Activated effector memory CD4-positive, alpha-beta T cell treated with anti-CD3 and anti-CD28 coated beads, Interleukin-2, amount 50 U/mL, for 16 hours (primary cell): ENCODE measurements at regions not wholly inside any gene's neighbourhood (a gene's known extent, or its start where the extent isn't known, plus 50 kb on each side); places are given as distances from the start of the nearest gene placed in this dataset.

Experiments used
- DNase-seq: peaks from one replicate; pipeline ENCODE4 v3.0.0-alpha.2; 2020

GRCh38 chr9:119043996-119044395, 325.2 kb downstream of the BRINP1 start:
- DNase-seq: no peak

- no peak for DNase-seq
These were observed 324.4 kb downstream of the BRINP1 start for GRCh38 chr9:119044806-119045205.

- DNase-seq: no peak
These were observed 321.5 kb downstream of the BRINP1 start for GRCh38 chr9:119047513-119048307.

- no peak for DNase-seq
These were observed 319.0 kb downstream of the BRINP1 start for GRCh38 chr9:119050281-119050680.

- no peak for DNase-seq
These were observed 316.8 kb downstream of the BRINP1 start for GRCh38 chr9:119052339-119053030.

GRCh38 chr9:119053070-119053469, 316.2 kb downstream of the BRINP1 start:
- no peak for DNase-seq

DNA sequence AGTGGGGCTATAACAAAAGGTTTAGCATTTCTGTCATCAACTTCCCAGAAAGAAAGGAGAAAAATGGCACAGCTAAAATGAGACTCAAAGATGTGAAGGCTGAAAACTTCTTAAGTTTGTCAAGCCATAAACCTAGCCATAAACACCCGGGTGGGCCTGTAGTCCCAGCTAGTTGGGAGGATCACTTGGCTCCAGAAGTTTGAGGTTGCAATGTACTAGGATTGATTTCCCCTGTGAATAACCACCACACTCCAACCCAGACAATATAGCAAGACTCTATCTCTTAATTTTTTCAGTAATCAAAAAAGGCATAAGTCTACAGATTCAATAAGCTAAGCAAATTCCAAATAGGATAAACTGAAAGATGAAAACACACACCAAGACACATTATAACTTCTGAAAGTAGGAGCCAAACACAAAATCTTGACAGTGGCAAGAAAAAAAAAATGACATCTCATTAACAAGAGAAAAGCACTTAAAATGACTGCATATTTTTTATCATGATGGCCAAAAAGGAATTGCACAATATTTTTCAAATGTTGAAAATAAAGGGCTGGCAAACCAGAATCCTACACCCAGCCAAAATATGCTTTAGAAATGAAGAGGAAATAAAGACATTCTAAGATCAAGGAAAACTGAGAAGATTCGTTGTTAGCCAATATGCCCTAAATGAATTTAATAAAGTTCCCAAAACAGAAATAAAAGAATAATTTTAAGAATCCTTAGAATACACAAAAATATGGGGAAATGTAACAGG, 308.4 kb downstream of the BRINP1 start:
- DNase-seq: no peak

DNA sequence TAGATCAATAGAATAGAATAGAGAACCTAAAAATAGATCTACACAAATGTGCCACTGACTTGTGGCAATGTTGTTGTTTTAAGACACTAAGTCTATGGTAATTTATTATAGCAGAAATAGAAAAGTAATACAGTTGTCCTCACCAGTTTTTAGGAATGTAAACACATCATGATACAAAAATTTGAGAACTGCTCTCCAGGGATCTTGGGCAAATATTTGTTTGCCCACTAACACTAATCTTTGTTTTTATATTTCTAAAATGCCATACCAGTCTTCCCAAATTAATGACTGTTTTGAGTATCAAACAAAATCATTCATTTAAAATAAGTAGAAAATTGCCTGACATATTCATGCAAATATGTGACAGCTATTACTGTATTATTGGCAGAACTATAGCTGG, 297.6 kb downstream of the BRINP1 start:
- no peak for DNase-seq

DNA sequence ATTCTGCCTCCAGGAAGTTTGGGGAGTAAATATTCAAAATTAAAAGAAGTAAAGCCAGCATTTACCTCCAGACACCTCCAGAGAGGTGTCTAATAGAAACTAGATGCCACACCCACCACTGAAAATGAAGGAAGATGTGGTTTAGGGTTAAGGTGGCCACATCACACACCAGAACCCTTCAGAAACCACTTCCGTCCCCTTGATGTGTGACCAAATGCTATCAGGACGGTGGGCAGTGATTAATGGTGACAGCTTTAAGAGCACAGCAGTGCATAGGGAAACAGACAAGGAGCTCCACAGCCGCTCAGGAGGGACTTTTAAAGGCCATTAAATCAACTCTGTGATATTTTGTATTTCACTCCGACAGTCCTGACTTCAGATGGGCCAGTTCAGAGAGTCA, 295.2 kb downstream of the BRINP1 start:
- no peak for DNase-seq

DNA sequence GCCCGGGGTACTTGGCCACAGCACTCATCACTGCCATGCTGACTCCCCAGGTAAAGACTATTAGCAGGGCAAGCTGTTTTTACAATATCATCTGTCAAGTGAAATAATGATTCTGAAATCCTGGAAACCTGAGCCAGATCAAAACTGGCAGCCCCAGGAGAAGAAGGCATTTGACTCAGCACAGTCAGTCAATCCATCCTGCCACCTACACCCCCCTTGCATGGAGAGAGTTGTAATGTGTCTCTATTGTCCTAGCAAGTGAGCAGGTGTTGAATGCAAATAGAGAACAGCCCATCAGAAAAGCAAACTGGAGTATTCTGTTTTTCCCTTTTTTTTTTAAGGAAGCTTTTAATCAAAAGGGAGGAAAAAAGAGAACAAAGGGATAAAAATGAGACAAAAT, 291.2 kb downstream of the BRINP1 start:
- DNase-seq: no peak

GRCh38 chr9:119083673-119084072, 285.6 kb downstream of the BRINP1 start:
- no peak for DNase-seq

GRCh38 chr9:119086590-119086989, 282.6 kb downstream of the BRINP1 start:
- DNase-seq: no peak

- no peak for DNase-seq
These were observed 281.2 kb downstream of the BRINP1 start for GRCh38 chr9:119088002-119088547.

DNA sequence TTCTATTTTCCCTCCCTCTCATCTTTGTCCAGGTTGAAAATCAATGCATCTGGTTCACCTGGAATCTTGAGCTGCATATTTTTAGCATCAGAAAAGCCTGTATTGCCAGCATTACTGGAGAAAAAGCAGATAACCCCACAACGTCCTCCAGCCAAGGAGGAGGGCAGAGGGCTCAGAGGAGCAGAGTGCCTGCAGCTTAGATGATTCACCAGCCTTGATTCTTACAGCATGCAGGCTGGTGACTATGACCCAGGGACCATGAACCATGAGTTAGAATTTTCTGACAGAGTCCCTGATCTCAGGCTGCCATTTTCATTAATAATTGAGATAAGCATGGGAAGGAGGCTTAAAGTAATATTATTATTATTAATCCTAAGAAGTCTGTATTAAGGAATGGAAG, 278.2 kb downstream of the BRINP1 start:
- DNase-seq: no peak

GRCh38 chr9:119092125-119092524, 277.1 kb downstream of the BRINP1 start:
- no peak for DNase-seq

DNA sequence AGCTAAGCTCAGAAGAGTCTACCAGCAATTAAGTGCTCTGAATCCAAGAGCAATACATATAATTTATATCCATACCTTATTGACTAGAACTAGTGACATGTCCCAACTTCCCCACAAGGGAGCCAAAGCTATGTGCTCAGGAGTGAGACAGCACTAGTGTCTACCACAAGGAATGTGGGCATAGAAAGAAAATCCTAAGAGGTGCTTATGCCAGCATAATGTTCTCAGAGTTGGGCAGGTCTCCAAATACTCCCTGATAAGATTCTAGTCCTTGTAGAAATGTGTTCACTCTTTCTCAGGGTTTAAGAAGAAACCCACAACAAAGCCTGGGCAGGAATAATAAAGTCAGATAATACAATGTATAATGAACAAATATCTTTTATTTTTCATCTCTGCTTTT, 275.1 kb downstream of the BRINP1 start:
- no peak for DNase-seq

GRCh38 chr9:119095072-119095471, 274.2 kb downstream of the BRINP1 start:
- DNase-seq: no peak

DNA sequence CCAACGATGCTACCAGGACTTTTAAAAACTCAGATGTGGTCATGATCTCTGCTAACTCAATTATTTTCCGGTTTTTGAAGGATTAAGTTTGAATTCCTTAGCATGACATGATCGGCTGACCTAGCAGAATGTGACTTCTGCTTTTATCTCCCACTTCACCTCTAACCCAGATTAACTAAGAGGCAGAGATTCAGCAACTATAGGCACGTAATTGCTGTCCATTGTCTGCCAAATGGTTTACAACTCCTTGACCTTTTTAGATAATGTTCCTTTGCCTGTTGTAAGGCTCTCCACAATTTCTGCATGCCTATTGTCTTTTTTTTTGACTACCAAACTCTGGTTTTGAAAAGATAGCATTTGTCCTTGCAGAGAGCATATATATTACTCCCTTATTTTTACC, 268.2 kb downstream of the BRINP1 start:
- no peak for DNase-seq

DNA sequence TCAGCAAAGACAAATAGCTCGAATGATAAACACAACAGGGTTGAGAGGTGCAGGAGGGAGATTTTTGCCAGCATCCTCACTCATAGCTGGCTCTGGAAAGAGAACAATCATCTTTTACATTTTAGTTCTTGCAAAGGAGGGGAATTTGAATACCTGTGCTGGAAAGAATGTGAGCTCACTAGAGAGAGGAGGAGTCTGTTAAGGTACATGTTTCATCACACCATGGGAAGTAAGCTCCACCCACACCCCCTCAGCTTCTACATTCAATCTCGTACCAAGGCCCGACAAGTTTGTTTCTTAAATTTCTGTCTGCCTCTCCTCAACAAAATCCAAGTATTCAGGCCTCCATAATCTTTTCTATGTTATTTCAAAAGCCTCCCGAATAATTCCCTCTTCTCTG, 254.6 kb downstream of the BRINP1 start:
- DNase-seq: no peak
